Neural cell (in vitro differentiated cells): ENCODE measurements at regions not wholly inside any gene's neighbourhood (a gene's known extent, or its start where the extent isn't known, plus 50 kb on each side); places are given as distances from the start of the nearest gene placed in this dataset.

Experiments used
- EP300 ChIP-seq: fragments of 450-650 bp; conservative IDR thresholded peaks from 2 replicates; pipeline ENCODE4 v1.6.1; 2014; ENCODE audit warnings: antibody characterized with exemption, mild to moderate bottlenecking, moderate library complexity; ENCODE audit not compliant: poor library complexity, severe bottlenecking
- MXI1 ChIP-seq: fragments of 450-650 bp; conservative IDR thresholded peaks from 2 replicates; pipeline ENCODE4 v1.6.1; 2014; ENCODE audit warnings: antibody characterized with exemption, mild to moderate bottlenecking; ENCODE audit not compliant: poor library complexity, severe bottlenecking
- TF ChIP-seq, protein P1 (sequence below): fragments of 450-650 bp; IDR thresholded peaks from 2 replicates; pipeline ENCODE4 v1.5.1; 2014; ENCODE audit warnings: antibody characterized with exemption, mild to moderate bottlenecking, moderate library complexity; ENCODE audit not compliant: poor library complexity, severe bottlenecking

DNA sequence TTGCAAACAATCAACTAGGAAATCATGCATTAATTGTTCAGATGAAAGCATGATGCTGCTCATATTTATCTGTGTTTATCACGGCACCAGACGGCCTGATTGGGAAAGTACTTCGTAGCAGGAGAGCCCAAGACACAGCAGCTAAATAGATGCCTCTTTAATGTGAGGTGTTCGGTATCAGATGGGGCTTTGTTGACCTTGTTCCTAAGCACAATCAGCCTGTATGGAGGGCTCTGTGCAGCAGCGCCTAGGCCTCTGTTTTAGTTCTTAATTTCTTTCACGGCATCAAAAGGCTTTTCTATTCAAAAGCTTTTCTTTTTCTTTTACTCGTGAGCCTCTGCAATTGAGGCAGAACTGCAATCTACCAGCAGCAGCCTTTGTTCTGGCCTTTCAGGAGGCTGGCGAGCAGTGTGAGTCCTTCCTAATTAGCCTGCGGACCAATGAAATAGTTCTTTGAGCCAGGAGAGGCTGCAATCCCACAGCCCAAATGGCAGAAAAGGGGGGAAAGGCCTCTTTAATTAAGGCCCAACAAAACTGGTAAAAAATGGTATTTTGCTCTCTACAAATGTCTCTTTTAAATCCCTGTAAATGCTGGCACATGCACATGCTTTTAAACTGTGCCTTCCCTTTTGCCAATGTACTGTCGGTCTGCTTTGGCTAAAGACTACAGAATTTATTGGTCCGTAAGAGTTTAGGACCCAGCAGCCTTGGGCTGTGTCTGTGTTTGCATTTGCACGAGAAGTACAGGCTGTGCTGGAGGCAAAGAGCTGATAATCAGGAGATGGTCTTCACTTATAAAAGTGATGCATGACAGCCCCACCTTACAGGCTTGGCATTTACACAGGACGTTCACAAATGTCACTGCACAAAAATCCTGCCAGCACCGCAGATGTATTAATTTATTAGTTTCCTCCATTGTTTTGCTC, 159.6 kb downstream of the RND3 start:
- TF ChIP-seq, protein P1, sequence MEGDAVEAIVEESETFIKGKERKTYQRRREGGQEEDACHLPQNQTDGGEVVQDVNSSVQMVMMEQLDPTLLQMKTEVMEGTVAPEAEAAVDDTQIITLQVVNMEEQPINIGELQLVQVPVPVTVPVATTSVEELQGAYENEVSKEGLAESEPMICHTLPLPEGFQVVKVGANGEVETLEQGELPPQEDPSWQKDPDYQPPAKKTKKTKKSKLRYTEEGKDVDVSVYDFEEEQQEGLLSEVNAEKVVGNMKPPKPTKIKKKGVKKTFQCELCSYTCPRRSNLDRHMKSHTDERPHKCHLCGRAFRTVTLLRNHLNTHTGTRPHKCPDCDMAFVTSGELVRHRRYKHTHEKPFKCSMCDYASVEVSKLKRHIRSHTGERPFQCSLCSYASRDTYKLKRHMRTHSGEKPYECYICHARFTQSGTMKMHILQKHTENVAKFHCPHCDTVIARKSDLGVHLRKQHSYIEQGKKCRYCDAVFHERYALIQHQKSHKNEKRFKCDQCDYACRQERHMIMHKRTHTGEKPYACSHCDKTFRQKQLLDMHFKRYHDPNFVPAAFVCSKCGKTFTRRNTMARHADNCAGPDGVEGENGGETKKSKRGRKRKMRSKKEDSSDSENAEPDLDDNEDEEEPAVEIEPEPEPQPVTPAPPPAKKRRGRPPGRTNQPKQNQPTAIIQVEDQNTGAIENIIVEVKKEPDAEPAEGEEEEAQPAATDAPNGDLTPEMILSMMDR, result no peak
- TF ChIP-seq MXI1 (no peak), EP300 (no peak)
